ENCODE measurements at regions not wholly inside any gene's neighbourhood (a gene's known extent, or its start where the extent isn't known, plus 50 kb on each side); places are given as distances from the start of the nearest gene placed in this dataset.

DNA sequence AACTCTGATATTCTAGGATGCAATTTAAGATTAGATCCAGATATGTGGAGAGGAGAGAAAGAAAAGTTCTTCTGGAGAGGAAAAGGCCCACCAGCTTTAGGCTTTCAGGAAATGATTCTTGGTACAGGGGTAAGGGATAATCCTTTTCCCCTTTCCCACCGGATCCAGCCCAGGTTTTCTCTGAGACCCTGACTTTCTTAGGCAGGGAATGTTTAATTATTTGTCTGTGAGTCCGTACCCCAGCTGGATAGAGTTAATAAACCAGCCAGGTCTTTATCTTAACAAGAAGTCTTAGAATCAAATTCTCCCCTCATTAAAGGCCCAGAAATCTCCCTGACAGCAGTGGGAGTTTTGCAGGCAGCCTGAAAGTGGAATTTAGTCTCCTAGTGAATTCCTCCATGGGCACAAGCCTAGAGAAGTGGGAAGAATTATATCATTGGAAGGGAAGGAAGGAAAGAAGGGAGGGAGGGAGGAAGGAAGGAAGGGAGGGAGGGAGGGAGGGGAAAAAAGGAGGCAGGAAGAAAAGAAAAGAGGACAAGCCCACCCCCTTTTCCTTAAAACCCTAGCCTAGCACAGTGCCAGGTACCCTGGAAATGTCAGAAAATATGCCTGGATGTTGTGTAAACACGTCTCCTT lies 189.0 kb downstream of the PLPP3 start:
- DNase-seq, result no peak

DNA sequence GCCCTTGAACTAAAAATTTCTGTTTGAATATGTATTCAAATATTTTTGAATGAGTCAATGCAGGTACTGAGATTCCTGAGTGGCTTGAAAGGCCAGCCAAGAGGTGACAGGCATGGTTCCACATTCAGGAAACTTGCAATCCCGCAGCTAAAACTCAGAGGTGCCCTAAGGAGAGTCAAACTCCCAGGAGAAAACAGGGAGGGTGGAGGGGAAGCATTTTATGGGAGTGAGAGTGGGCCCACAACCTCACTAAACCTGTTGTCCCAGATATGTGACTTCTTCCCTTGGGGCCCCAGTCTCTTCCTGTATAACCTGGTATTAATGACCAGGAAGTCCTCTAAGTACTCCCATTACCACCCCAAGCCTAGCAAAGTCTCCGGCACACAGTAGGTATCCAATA lies 189.6 kb downstream of the PLPP3 start:
- no peak for DNase-seq

DNA sequence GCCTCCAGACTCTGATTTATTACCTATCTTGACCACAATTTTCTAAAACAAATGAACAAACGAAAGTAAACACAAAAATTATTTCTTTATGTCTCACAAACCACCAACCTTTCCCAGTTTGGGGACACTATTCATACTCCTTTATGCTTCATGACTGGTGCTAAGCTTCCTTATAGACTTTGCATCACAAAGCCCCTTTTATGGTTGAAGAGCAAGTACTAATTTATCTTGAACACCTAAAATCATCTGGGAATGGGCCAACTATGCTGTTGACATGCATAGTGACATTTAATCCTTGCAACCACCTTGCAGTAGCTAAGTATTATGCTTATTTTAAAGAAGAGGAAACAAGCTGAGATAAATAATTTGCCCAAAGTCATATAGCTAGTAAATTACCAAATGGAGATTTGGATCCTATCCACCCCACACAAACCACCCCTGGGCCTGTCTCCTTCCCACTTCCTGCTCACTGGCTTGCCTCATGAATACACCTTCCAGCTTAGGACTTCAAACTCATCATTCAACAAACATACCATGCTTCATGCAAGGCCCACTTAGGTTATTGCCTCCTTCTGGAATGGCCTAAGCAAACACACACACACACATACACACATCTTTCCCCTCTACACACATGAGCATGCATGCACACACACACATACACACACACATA lies 192.2 kb downstream of the PLPP3 start:
- no peak for DNase-seq

DNA sequence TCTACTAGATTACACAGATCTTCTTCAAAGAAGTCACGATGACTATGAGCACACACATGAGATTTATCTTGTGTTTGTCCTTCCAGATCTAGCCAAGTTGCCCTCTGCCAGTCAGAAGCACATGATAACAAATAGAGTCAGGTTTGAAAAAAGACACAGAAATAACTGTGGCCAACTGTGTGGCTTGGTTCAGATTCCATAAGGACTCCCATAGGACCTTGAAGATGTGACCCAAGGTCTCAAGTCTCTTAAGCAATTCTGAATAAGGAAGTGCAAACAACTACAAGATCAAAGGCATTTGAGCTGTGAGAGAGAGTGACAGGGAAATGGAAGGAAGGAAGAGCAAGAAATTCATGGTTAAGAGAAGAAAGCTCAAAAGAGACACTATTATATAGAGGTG lies 194.0 kb downstream of the PLPP3 start:
- no peak for DNase-seq

DNA sequence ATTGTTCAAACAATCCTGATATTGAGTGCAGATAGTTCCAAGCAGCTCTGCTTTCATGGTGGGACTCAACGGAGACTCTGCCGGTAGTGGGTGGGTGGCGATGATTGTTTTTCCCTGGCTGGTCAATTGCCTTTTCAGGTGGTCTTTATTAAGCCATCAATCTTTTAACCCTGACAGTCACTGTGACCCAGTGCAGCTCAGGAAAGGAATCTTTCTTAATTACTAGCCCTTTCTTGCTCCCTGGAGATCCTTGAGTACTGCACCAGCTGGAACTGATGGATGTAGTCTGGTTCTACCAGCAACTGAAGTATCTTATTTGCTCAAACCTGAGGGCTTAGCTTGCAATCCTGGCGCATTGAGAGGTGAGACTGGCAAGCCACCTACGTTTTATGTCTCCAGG lies 196.4 kb downstream of the PLPP3 start:
- no peak for DNase-seq

DNA sequence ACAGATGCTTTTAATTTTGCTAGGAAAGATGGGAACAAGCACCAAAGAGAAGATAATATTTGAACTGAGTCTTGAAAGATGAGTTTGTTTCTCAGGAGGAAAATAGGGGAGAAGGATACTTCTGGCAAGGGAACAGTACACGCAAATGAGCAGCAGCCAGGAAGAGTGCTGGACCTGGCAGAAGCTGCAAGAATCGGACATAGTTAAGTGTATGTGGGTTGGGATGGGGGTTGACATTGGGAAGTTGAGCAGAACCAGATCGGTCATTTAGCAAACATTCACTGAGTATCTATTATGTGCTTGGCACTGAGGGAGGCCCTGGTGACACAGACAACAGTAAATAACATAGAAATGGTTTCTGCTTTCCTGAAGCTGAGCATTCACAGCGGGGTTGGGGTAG lies 198.8 kb downstream of the PLPP3 start:
- DNase-seq, result no peak

DNA sequence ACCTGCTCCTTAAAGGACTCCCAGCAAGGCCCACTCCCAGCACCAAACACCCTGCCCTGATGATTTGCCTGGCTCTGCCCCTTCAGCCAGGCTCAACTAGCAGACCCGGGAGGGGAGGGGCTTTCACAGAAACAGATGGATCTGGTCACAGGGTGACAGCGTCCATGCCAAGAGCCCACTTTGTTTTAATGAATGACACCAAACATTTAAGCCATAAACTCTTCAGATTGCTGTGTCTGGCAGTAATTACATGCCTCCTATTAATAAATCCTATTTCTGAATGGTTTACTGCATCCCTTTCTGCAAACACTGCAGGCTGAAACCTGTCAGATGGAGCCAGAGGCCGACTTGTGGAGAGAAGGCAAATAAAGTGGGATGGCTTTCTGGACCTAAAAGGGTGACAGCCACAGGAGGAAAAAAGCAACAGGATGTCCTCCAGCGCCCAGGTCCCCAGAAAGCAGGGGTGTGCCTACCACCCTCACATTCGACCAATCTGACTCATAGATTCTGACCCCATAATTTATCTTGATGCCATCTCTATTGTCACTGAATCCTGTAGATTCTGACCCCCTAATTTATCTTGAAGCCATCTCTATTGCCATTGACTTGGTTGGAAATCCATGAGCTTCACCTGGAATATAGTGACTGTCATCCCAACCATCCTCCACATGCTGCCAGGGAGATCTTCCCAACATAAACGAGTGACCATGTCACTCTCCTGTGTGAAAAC lies 200.9 kb downstream of the PLPP3 start:
- DNase-seq, result no peak

DNA sequence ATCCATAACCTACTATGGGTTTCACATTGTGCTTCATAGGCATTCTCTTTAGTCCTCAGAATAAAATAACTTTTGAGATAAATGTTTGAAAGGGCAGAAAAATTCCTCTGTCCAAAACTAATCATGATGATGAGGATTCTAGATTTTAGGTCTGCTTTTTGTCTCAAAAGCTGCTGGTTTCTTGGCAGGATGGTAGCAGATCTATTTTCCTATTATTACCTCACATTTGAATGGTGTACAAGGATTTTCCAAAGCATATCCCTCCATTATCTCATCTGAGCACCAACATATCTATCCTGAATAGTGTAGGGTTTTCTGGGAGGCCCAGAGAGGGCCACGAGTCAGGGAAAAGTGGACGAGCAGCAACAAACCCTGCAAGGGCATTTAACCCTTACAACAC lies 201.9 kb downstream of the PLPP3 start:
- DNase-seq, result no peak

DNA sequence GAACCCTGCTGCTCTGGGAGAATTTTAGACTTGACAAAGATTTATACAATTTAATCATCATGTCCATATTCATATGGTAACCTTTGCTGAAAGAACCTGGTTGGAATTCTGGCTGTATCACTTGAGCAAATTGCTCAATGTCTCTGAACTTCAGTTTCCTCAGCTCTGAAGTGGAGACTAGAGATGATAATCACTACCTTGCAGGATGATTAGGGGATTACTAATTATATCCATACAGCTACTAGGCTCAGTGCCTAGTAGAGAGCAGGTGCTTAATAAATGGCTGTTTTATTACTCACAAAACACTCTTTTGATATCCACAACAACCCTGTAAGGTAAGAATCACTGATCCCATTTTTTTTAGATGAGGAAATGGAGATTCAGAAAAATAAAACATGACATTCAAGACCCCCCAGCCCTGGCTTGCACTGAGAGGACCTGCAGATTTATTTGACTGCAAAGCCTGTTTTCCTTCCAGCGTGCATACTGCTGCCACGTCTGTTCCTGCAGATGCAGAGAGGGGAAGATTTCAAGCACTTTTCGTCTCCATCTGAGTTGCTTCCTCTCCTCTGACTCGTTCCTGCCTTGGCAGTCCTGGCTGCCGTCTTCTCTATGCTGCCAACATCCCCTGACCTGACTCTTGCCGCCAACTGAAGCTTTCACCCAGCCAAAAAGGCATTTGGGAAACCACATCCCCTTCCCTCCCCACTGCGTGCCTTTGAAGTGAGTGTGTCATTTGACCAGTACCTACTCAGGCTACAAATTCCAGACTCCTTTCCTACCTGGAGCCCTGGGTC lies 203.0 kb downstream of the PLPP3 start:
- DNase-seq, result no peak

DNA sequence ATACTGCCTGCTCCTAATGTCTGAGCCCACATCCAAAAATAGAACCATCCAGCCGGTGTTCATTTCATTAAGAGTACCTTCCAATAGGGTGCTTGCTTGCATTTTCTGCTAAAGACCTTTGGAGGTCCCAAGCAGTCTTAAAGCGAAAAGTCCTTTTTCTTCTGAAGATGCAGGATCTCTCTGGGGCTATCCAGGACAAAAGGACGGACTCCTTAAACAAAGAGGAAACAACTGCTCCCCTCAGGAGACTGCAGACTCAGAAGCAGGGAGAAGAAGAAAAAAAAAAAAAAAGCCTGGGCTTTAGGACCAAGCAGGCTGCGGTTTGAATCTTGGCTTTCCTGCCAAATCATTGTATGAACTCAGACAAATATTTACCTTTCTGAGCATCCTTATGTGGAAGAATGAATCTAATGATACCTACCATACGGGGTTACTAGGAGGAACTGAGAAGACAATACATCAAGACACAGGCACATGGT lies 204.0 kb downstream of the PLPP3 start:
- DNase-seq, result no peak

DNA sequence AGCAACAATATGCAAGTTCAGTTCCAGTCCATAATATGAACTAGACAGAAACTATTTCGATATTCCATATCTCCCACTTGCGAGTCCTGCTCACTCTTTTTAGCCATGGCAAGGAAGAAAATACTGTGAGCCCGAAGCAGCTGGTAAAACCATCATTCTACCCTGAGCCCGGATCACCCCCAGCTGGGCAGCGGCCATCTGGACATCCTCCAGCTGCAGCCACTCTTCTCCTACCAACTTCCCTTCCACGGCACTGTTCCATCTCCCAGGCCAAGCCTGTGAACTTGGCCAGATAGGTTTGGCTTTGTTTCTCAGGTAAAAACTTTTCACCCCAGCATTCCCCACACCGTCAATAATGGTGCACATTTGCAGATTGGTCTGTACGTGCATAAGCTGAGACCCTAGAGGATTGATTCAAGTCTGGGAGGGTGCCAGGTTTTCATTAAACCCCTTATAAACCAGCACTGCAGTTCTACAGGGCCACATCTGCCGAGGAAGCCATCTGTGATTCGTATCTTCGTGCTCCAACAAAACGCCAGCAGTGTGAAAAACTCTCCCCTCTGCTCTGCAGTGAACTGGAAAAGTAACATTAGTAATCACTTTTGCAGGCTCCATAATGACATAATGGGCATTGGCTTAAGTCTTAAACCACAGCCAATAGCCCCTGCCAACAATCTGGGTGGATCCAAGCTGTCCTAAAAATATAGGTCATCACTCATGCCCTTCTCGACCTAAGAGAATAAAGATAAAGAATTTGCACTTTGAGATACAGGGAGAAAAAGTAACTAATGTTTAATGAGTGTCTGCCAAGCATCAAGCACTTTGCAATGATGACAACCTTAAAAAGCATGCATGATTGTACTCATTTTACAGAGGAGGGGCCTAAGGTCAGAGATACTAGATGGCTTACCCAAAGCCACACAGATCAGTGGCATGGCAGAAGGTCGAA lies 205.1 kb downstream of the PLPP3 start:
- no peak for DNase-seq

DNA sequence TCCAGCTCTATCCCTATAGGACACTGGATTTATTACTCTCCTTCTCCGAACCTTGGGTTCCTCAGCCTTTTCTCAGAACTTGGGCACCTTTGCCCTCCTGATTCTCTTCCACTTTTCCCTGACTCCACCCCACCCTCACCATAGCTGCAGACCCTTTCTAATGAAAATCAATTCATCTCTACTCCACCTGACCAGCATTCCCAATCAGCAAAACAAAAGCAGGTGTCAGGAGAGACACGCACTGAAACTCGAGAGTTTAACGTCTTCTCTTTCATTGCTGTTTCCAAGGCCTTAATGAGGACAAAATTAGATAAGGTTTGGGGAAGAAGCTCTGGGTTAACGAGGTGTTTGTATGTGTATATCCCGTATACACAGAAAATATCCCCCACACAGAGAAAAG lies 208.8 kb downstream of the PLPP3 start:
- no peak for DNase-seq

DNA sequence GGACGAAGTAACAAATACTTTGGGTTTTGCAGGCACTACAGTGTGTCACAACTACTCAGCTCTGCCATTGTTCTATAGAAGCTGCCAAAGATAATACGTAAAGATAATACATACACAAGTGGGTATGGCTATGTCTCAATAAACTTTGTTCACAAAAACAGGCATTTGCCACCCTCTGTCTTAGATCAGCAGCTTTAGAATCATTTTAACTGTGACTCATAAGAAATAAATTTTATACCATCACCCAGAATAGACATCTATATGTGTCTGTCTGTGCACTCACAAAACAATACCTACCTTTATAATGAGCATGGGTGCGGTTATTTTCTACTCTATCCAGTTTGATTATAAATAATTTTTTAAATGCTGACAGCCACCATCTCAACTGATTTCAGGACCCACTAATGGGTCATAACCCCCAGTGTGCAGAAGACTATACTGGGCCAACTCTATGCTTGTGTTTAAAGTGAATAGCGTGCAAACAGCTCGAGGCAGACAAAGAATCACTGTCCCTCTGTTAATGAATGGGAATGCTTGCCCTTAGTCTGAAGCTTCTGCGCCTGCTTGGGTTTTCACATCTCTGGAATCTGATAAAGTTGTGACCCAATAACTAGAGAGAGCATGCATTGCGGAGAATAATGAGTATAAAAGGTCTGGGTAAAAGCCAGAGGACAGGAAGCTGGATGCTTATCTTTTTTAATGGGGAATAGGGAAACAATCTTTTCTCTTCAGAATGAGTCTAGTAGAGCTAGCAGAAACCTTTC lies 216.2 kb downstream of the PLPP3 start:
- DNase-seq, result no peak

DNA sequence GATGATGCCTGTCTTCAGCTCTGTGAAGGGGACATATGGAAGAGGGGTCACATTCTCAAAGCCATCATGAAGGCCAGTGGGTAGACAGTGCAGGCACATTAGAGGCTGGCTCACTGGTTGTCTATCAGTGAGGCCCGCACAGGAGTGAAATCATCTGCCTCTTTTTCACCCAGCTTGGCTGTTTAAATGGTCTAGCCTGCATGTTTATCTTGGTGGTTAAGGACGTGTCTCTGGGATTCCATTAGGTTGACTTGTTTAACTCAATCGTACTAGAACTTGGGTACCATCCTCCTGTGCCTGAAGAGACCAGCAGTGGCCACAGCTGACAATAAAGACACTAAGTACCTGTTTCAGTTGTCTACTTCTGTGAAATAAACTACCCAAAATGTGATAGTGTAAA lies 219.3 kb downstream of the PLPP3 start:
- DNase-seq, result no peak

DNA sequence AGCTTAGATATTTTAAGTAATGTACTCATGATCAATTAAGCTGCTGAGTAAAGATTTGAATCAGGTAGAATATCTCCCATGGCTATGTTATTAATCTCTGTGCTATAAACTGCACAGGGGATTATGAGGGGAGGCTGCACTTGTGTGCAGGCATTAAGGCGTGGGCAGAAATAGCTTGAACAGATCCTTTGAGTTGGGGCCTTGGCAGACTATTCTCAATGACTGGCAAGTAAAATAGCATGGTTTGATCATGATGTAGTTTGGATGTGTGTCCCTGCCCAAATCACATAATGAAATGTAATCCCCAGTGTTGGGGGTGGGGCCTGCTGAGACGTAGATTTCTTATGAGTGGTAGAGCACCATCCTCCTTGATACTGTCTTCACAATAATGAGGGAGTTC lies 220.3 kb downstream of the PLPP3 start:
- no peak for DNase-seq

DNA sequence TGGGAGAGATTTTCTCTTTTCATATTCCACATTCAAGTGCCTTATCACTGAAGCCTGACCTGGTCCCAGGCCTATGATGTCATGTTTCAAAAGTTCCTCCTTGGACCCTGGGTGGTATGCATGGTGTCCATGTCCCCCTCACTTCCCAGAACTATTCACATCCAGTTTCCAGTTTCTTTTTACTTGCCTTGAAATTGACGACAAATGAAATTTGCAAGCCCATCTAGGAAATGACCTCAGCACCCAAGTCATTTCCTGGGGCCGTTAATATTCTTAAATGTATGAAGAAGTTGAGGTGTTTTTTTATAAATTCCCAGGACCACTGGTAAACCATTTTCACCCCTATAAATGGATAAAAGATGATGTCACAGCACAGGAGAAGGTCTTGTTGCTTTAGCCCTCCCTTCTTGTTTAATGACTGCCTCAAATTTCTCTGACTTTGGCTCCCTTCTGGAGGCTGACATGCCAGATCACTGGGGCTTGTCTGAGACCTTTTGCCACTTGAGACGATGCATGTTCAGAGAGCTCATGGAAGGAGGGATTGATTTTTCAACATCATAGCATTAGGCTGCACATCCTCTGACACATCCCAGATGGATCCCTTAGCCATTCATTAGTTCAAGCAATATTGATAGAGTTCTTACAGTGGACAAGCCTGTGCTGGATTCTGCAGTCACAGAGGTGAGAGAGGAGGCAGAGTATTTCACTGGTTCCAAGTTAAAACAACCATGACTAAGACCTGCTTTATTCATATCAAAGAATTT lies 221.3 kb downstream of the PLPP3 start:
- DNase-seq, result no peak

DNA sequence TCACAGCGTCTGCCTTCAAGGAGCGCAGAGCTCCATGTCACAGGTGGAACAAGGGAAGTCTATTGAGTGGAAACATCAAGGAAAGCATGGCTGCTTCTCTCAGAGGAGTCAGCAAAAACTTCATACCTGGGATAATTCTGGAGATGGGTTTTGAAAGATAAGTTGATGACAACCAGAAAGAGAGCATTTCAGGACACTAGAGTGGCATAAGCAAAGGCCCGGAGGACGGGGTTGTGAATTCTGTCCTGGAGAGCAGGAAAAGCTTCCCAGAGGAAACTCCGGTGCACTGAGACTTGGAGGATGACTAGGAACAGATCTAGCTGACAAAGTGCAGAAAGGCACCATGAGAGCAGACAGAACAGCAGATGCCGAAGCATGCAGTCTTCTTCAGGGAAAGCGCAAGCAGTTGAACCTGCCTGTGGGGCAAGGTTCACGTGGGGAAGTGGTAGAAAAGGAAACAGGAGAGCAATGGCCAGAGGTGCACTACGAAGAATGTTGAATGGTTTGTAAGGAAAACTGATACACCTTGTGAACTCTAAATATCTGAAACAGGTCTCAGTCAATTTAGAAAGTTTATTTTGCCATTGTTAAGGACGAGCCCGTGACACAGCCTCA lies 222.9 kb downstream of the PLPP3 start:
- DNase-seq, result no peak

DNA sequence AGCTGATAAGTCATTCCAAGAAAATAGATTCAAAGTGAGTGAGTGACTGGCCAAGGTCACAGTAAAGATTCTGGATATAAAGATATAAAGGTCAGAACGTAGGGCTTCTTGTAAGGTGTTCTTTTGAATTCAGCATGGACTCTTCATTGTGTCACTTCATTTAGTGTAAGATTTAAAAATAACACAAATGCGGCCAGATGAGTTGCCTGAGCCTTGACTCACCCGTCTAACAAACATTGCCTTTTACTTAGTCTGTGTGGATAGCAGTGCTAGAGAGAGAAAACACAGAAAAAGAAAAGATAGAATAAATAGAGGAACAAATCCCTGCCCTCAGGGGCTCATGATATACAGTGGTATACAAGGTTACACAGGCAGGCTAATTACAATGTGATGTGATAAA lies 223.4 kb downstream of the PLPP3 start:
- no peak for DNase-seq

DNA sequence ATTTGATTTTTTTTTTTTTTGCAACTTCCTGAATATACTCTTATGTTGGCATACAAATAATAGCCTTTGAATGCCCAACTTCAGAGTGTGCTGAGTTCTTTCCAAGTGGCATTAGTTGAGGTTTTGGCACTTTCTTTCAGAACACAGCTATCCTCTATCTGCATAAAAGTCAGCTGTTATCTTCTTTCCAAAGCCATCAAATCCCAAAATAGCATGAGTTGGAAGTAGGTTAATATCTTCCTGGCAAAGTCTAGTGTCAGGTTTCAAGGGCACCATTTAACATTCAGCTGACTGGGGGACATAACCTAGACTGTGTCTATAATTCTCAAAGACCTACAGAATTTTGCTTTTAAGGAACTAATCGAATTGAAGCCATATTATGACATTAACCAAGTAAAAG lies 223.9 kb downstream of the PLPP3 start:
- no peak for DNase-seq

DNA sequence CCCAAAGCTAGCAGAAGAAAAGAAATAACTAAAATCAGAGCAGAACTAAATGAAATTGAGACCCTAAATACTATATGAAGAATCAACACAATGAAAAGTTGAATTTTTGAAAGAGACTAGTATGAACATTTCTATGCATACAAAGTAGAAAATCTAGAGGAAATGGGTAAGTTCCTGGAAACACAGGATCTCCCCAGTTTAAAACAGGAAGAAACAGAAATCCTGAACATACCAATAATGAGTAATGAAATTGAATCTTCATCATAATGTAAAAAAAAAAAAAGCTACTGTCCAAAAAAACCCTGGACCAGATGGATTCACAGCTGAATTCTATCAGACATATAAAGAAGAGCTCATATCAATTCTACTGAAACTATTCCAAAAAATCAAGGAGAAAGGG lies 233.5 kb downstream of the PLPP3 start:
- DNase-seq, result no peak
